Naive thymus-derived CD4-positive, alpha-beta T cell (primary cell): ENCODE measurements at regions not wholly inside any gene's neighbourhood (a gene's known extent, or its start where the extent isn't known, plus 50 kb on each side); places are given as distances from the start of the nearest gene placed in this dataset.
"Not testable (repeated sequence)": the region's sequence is repeated elsewhere in the genome, so short reads cannot be mapped to it uniquely, and the experiment has no call there.

Experiments used
- ATAC-seq: fragments of 150-1000 bp; cut with Tn5 transposase; 2 replicates; pipeline ENCODE4 v1.10.0; 2021; ENCODE audit warnings: mild to moderate bottlenecking, moderate library complexity
- CTCF ChIA-PET: fragments of 350-600 bp; sonication (Branson Sonifier 250); formaldehyde crosslinking; loops from one replicate; lab custom pipeline; 2021; ENCODE audit warnings: antibody characterized with exemption; lab: Charles Lee
- POLR2A ChIA-PET: fragments of 350-600 bp; sonication (Branson Sonifier 250); formaldehyde crosslinking; loops from one replicate; lab custom pipeline; 2021; ENCODE audit warnings: antibody characterized with exemption, inconsistent platforms; lab: Charles Lee
- DNase-seq, 9 donors: peaks; one replicate each; pipeline versions ENCODE4 v3.0.0 to v3.0.0-alpha.2; 2020 to 2022; ENCODE audit warnings: mixed read lengths in 1 of 9
- H3K27ac ChIP-seq: one replicate; pipeline ENCODE4 v1.7.0; 2013; ENCODE audit warnings: mild to moderate bottlenecking, low read depth, low read length, moderate library complexity
- H3K27me3 ChIP-seq, 2 donors: one replicate each; pipeline ENCODE4 v1.7.0; 2013; ENCODE audit warnings: low read length in 2 of 2, mild to moderate bottlenecking in 2 of 2, moderate library complexity in 2 of 2; ENCODE audit not compliant: control insufficient read depth in 2 of 2, insufficient read depth in 2 of 2
- H3K36me3 ChIP-seq, 3 experiments: 1 replicate in 2 of 3; 2 replicates in 1 of 3; pipeline ENCODE4 v1.7.0; 2013; ENCODE audit warnings: low read length in 3 of 3, mild to moderate bottlenecking in 3 of 3, moderate library complexity in 1 of 3; ENCODE audit not compliant: insufficient read depth in 3 of 3, control insufficient read depth in 2 of 3
- H3K4me1 ChIP-seq, 2 donors: one replicate each; pipeline ENCODE4 v1.7.0; 2013; ENCODE audit warnings: low read length in 2 of 2, mild to moderate bottlenecking in 2 of 2, moderate library complexity in 1 of 2; ENCODE audit not compliant: control insufficient read depth in 2 of 2, insufficient read depth in 2 of 2
- H3K4me3 ChIP-seq: 2 replicates; pipeline ENCODE4 v1.7.0; 2013; ENCODE audit warnings: mild to moderate bottlenecking, low read length
- H3K9me3 ChIP-seq, 3 experiments: 1 replicate in 2 of 3; 2 replicates in 1 of 3; pipeline ENCODE4 v1.7.0; 2013; ENCODE audit warnings: low read length in 3 of 3; ENCODE audit not compliant: control insufficient read depth in 2 of 3
- H3K27ac Mint-ChIP-seq, 9 donors: one replicate each; pipeline ENCODE4 v1.8.0; 2020 to 2022; ENCODE audit warnings: mixed read lengths in 9 of 9, mild to moderate bottlenecking in 8 of 9, moderate library complexity in 5 of 9, inconsistent platforms in 2 of 9
- H3K27me3 Mint-ChIP-seq, 5 donors: one replicate each; pipeline ENCODE4 v1.8.0; 2021 to 2022; ENCODE audit warnings: mixed read lengths in 5 of 5, mild to moderate bottlenecking in 1 of 5
- H3K36me3 Mint-ChIP-seq, 5 donors: one replicate each; pipeline ENCODE4 v1.8.0; 2020 to 2022; ENCODE audit warnings: mixed read lengths in 5 of 5, mild to moderate bottlenecking in 3 of 5, inconsistent platforms in 1 of 5
- H3K4me1 Mint-ChIP-seq, 7 donors: one replicate each; pipeline ENCODE4 v1.8.0; 2020 to 2022; ENCODE audit warnings: mixed read lengths in 7 of 7, mild to moderate bottlenecking in 3 of 7, inconsistent platforms in 1 of 7
- H3K4me3 Mint-ChIP-seq, 10 donors: one replicate each; pipeline ENCODE4 v1.8.0; 2020 to 2022; ENCODE audit warnings: mild to moderate bottlenecking in 10 of 10, mixed read lengths in 10 of 10, moderate library complexity in 6 of 10, inconsistent platforms in 2 of 10
- H3K9me3 Mint-ChIP-seq, 11 donors: one replicate each; pipeline ENCODE4 v1.8.0; 2020 to 2022; ENCODE audit warnings: mixed read lengths in 11 of 11, mild to moderate bottlenecking in 4 of 11, inconsistent platforms in 1 of 11, moderate library complexity in 1 of 11
- intact Hi-C, 2 donors: fragments of 100-400 bp; cut with micrococcal nuclease; formaldehyde crosslinking; loops; one replicate each; pipeline ENCODE4 v1.15.1; 2023

GRCh38 chr11:38338022-38338421, 1740.0 kb upstream of the RAG2 start:
- H3K4me3 ChIP-seq, H3K4me3 Mint-ChIP-seq, POLR2A ChIA-PET, H3K27ac ChIP-seq, H3K27me3 ChIP-seq, H3K9me3 ChIP-seq, intact Hi-C loops, H3K27me3 Mint-ChIP-seq, ATAC-seq, H3K4me1 Mint-ChIP-seq, CTCF ChIA-PET, H3K36me3 ChIP-seq, H3K27ac Mint-ChIP-seq, DNase-seq, H3K4me1 ChIP-seq, H3K36me3 Mint-ChIP-seq: not testable (repeated sequence)
- peaks cover 0 to 32% (median 12%) of the 10 kb centered on the region in 11 donors for H3K9me3 Mint-ChIP-seq

- ATAC-seq (no peak), DNase-seq (no peak)
- peaks cover 0 to 8% (median 0%) of the 10 kb centered on the region in 5 donors for H3K36me3 Mint-ChIP-seq
- CTCF ChIA-PET, result interaction anchor here (0.6 kb wide), 1 partner anchor 73 kb away, joined by 3 read pairs; no protein-coding TSS in a partner anchor
- Histone ChIP-seq H3K4me1 (no peaks in the 10 kb centered on the region), H3K9me3 (no peaks in the 10 kb centered on the region), H3K36me3 (no peaks in the 10 kb centered on the region), H3K27me3 (no peaks in the 10 kb centered on the region), H3K27ac (no peak overlapping the region), H3K4me3 (no peak overlapping the region)
- peaks cover 2 to 22% (median 10%) of the 10 kb centered on the region in 11 donors for H3K9me3 Mint-ChIP-seq
- no peaks in the 10 kb centered on the region for H3K4me1 Mint-ChIP-seq
- intact Hi-C loops, result no loop called here
- H3K27me3 Mint-ChIP-seq, result no peaks in the 10 kb centered on the region
- H3K4me3 Mint-ChIP-seq, result no peak overlapping the region
- POLR2A ChIA-PET, result no interaction called here
- H3K27ac Mint-ChIP-seq, result no peak overlapping the region
Observed at GRCh38 chr11:38332046-38332445, 1734.0 kb upstream of the RAG2 start.

- H3K4me1 Mint-ChIP-seq, result no peaks in the 10 kb centered on the region
- ChIA-PET POLR2A (no interaction called here), CTCF (no interaction called here)
- Histone ChIP-seq H3K27me3 (no peaks in the 10 kb centered on the region), H3K4me1 (no peaks in the 10 kb centered on the region), H3K9me3 (no peaks in the 10 kb centered on the region), H3K4me3 (no peak overlapping the region), H3K27ac (no peak overlapping the region), H3K36me3 (no peaks in the 10 kb centered on the region)
- intact Hi-C loops, result no loop called here
- DNase-seq, result no peak
- no peak overlapping the region for H3K4me3 Mint-ChIP-seq
- no peak for ATAC-seq
- no peaks in the 10 kb centered on the region for H3K27me3 Mint-ChIP-seq
- no peak overlapping the region for H3K27ac Mint-ChIP-seq
- H3K36me3 Mint-ChIP-seq, result no peaks in the 10 kb centered on the region
- H3K9me3 Mint-ChIP-seq, result peaks cover 2 to 15% (median 6%) of the 10 kb centered on the region in 11 donors
Observed at GRCh38 chr11:38330578-38330977, 1732.5 kb upstream of the RAG2 start.

- Mint-ChIP-seq H3K36me3 (no peaks in the 10 kb centered on the region), H3K4me3 (no peak overlapping the region), H3K27ac (no peak overlapping the region), H3K9me3 (peaks cover 2 to 33% (median 7%) of the 10 kb centered on the region in 11 donors), H3K4me1 (no peaks in the 10 kb centered on the region), H3K27me3 (no peaks in the 10 kb centered on the region)
- ChIA-PET CTCF (no interaction called here), POLR2A (no interaction called here)
- Histone ChIP-seq H3K4me1 (no peaks in the 10 kb centered on the region), H3K4me3 (no peak overlapping the region), H3K27ac (no peak overlapping the region), H3K36me3 (no peaks in the 10 kb centered on the region), H3K27me3 (no peaks in the 10 kb centered on the region), H3K9me3 (peaks cover 0 to 10% (median 0%) of the 10 kb centered on the region in 3 experiments)
- intact Hi-C loops, result no loop called here
- ATAC-seq (no peak), DNase-seq (no peak)
Observed at GRCh38 chr11:38323961-38324761, 1726.1 kb upstream of the RAG2 start.

GRCh38 chr11:38315151-38315550, 1717.1 kb upstream of the RAG2 start:
- ATAC-seq (no peak), DNase-seq (no peak)
- H3K27ac ChIP-seq, result no peak overlapping the region
- Mint-ChIP-seq H3K9me3 (peaks cover 0 to 33% (median 13%) of the 10 kb centered on the region in 11 donors), H3K4me1 (no peaks in the 10 kb centered on the region), H3K27ac (no peak overlapping the region), H3K4me3 (no peak overlapping the region), H3K36me3 (no peaks in the 10 kb centered on the region), H3K27me3 (no peaks in the 10 kb centered on the region)
- POLR2A ChIA-PET, result interaction anchor here (0.6 kb wide), 1 partner anchor 521 kb away, joined by 3 read pairs; no protein-coding TSS in a partner anchor
- H3K9me3 ChIP-seq, result peaks cover 0 to 12% (median 0%) of the 10 kb centered on the region in 3 experiments
- H3K4me1 ChIP-seq, result no peaks in the 10 kb centered on the region
- no peak overlapping the region for H3K4me3 ChIP-seq
- no peaks in the 10 kb centered on the region for H3K36me3 ChIP-seq
- CTCF ChIA-PET, result no interaction called here
- H3K27me3 ChIP-seq, result no peaks in the 10 kb centered on the region
- intact Hi-C loops, result no loop called here

GRCh38 chr11:38307455-38307854, 1709.4 kb upstream of the RAG2 start:
- H3K27ac ChIP-seq, result no peak overlapping the region
- DNase-seq, result no peak
- no peaks in the 10 kb centered on the region for H3K27me3 ChIP-seq
- Mint-ChIP-seq H3K4me1 (peaks cover 0 to 1% (median 0%) of the 10 kb centered on the region in 7 donors), H3K27ac (no peak overlapping the region), H3K36me3 (no peaks in the 10 kb centered on the region), H3K9me3 (peaks cover 0 to 8% (median 5%) of the 10 kb centered on the region in 11 donors), H3K27me3 (no peaks in the 10 kb centered on the region), H3K4me3 (no peak overlapping the region)
- no peak overlapping the region for H3K4me3 ChIP-seq
- ATAC-seq, result no peak
- intact Hi-C loops, result no loop called here
- no peaks in the 10 kb centered on the region for H3K4me1 ChIP-seq
- POLR2A ChIA-PET, result no interaction called here
- no peaks in the 10 kb centered on the region for H3K36me3 ChIP-seq
- CTCF ChIA-PET, result no interaction called here
- no peaks in the 10 kb centered on the region for H3K9me3 ChIP-seq

GRCh38 chr11:38305682-38306081, 1707.6 kb upstream of the RAG2 start:
- intact Hi-C loops, result no loop called here
- H3K36me3 ChIP-seq, result no peaks in the 10 kb centered on the region
- ChIA-PET POLR2A (no interaction called here), CTCF (no interaction called here)
- no peak overlapping the region for H3K27ac Mint-ChIP-seq
- H3K27me3 Mint-ChIP-seq, result no peaks in the 10 kb centered on the region
- peaks cover 0 to 1% (median 0%) of the 10 kb centered on the region in 7 donors for H3K4me1 Mint-ChIP-seq
- H3K4me3 ChIP-seq, result no peak overlapping the region
- ATAC-seq, result no peak
- H3K4me3 Mint-ChIP-seq, result no peak overlapping the region
- no peak overlapping the region for H3K27ac ChIP-seq
- no peaks in the 10 kb centered on the region for H3K27me3 ChIP-seq
- peaks cover 1 to 11% (median 5%) of the 10 kb centered on the region in 11 donors for H3K9me3 Mint-ChIP-seq
- no peak for DNase-seq
- no peaks in the 10 kb centered on the region for H3K9me3 ChIP-seq
- H3K36me3 Mint-ChIP-seq, result no peaks in the 10 kb centered on the region
- no peaks in the 10 kb centered on the region for H3K4me1 ChIP-seq
